ENCODE measurements at regions not wholly inside any gene's neighbourhood (a gene's known extent, or its start where the extent isn't known, plus 50 kb on each side); places are given as distances from the start of the nearest gene placed in this dataset.

- Histone ChIP-seq H3K9ac (ENCODE audit: low read length) (no peak overlapping the region), H3K27me3 (replicated peaks in 1 of 4; ENCODE audit: control extremely low read depth in 1 of 4, control insufficient read depth in 3 of 4, insufficient read depth in 4 of 4, low read length in 3 of 4) (no peaks in the 10 kb centered on the region), H3K79me2 (ENCODE audit: control insufficient read depth, insufficient read depth, low read length) (no peaks in the 10 kb centered on the region), H3K36me3 (replicated peaks in 1 of 2; ENCODE audit: control extremely low read depth in 1 of 2, control insufficient read depth in 1 of 2, extremely low read depth in 1 of 2, insufficient read depth in 2 of 2, low read length in 1 of 2) (no peaks in the 10 kb centered on the region), H3K4me3 (ENCODE audit: control extremely low read depth in 1 of 5, extremely low read depth in 1 of 5, insufficient read depth in 1 of 5, low read depth in 2 of 5, low read length in 4 of 5) (no peak overlapping the region), H2AFZ (ENCODE audit: insufficient read depth, low read depth, low read length, poor library complexity, severe bottlenecking) (no peak overlapping the region), H3K27ac (ENCODE audit: low read length in 2 of 2) (no peak overlapping the region), H3K4me1 (ENCODE audit: control insufficient read depth in 2 of 2, insufficient read depth in 2 of 2, low read length in 2 of 2) (no peaks in the 10 kb centered on the region), H4K20me1 (ENCODE audit: control insufficient read depth, insufficient read depth, low read length, poor library complexity, severe bottlenecking) (no peaks in the 10 kb centered on the region), H3K9me3 (ENCODE audit: control extremely low read depth in 1 of 3, control insufficient read depth in 2 of 3, insufficient read depth in 1 of 3, low read length in 2 of 3) (no peaks in the 10 kb centered on the region), H3K4me2 (replicated peaks; ENCODE audit: low read depth, low read length, poor library complexity, severe bottlenecking) (no peak overlapping the region)
- no peaks in the 10 kb centered on the region for H3K4me1 Mint-ChIP-seq
- no peaks in the 10 kb centered on the region for H3K9me3 Mint-ChIP-seq (ENCODE audit: insufficient read depth)
- POLR2A ChIA-PET: no interaction called here
- intact Hi-C loops (cut with micrococcal nuclease): no loop called here
- H3K4me3 Mint-ChIP-seq: no peak overlapping the region
- no peaks in the 10 kb centered on the region for H3K27me3 Mint-ChIP-seq
- H3K27ac Mint-ChIP-seq: no peak overlapping the region
- TF ChIP-seq CTCF (IDR thresholded peaks at IDR 0.05) (no peak), EZH2 (IDR thresholded peaks at IDR 0.05; ENCODE audit: borderline replicate concordance, insufficient read depth, low read depth, low read length, poor library complexity, severe bottlenecking) (no peak)
- CTCF ChIA-PET: no interaction called here
- 92% methylated on average over 1 of the region's 1 CpG for WGBS (ENCODE audit: insufficient coverage)
- DNase-seq (no peak), ATAC-seq (ENCODE audit: low read depth) (no peak)
Observed at GRCh38 chr3:139119331-139120025, 74.8 kb upstream of the PRR23C start.

GRCh38 chr3:139120086-139121056 lies 75.7 kb upstream of the PRR23C start:
- no peak for ATAC-seq (ENCODE audit: low read depth)
- no peaks in the 10 kb centered on the region for H3K27me3 Mint-ChIP-seq
- DNase-seq: no peak
- 66% methylated on average over 8 of the region's 9 CpGs for WGBS (ENCODE audit: insufficient coverage)
- H3K36me3 ChIP-seq (replicated peaks in 1 of 2; ENCODE audit: control extremely low read depth in 1 of 2, control insufficient read depth in 1 of 2, extremely low read depth in 1 of 2, insufficient read depth in 2 of 2, low read length in 1 of 2): no peaks in the 10 kb centered on the region
- intact Hi-C loops (cut with micrococcal nuclease): no loop called here
- no peak overlapping the region for H3K4me3 ChIP-seq (ENCODE audit: control extremely low read depth in 1 of 5, extremely low read depth in 1 of 5, insufficient read depth in 1 of 5, low read depth in 2 of 5, low read length in 4 of 5)
- no peak overlapping the region for H3K27ac Mint-ChIP-seq
- TF ChIP-seq EZH2 (IDR thresholded peaks at IDR 0.05; ENCODE audit: borderline replicate concordance, insufficient read depth, low read depth, low read length, poor library complexity, severe bottlenecking): no peak
- TF ChIP-seq CTCF (IDR thresholded peaks at IDR 0.05): no peak
- ChIA-PET POLR2A (no interaction called here), CTCF (no interaction called here)
- H3K4me1 Mint-ChIP-seq: no peaks in the 10 kb centered on the region
- no peaks in the 10 kb centered on the region for H4K20me1 ChIP-seq (ENCODE audit: control insufficient read depth, insufficient read depth, low read length, poor library complexity, severe bottlenecking)
- H3K9me3 ChIP-seq (ENCODE audit: control extremely low read depth in 1 of 3, control insufficient read depth in 2 of 3, insufficient read depth in 1 of 3, low read length in 2 of 3): no peaks in the 10 kb centered on the region
- H3K27me3 ChIP-seq (replicated peaks in 1 of 4; ENCODE audit: control extremely low read depth in 1 of 4, control insufficient read depth in 3 of 4, insufficient read depth in 4 of 4, low read length in 3 of 4): no peaks in the 10 kb centered on the region
- no peak overlapping the region for H3K4me3 Mint-ChIP-seq
- no peak overlapping the region for H3K9ac ChIP-seq (ENCODE audit: low read length)
- no peak overlapping the region for H3K4me2 ChIP-seq (replicated peaks; ENCODE audit: low read depth, low read length, poor library complexity, severe bottlenecking)
- no peaks in the 10 kb centered on the region for H3K9me3 Mint-ChIP-seq (ENCODE audit: insufficient read depth)
- no peaks in the 10 kb centered on the region for H3K79me2 ChIP-seq (ENCODE audit: control insufficient read depth, insufficient read depth, low read length)
- no peak overlapping the region for H2AFZ ChIP-seq (ENCODE audit: insufficient read depth, low read depth, low read length, poor library complexity, severe bottlenecking)
- H3K4me1 ChIP-seq (ENCODE audit: control insufficient read depth in 2 of 2, insufficient read depth in 2 of 2, low read length in 2 of 2): no peaks in the 10 kb centered on the region
- no peak overlapping the region for H3K27ac ChIP-seq (ENCODE audit: low read length in 2 of 2)

Measured in B cell (primary cell).